ENCODE measurements at regions not wholly inside any gene's neighbourhood (a gene's known extent, or its start where the extent isn't known, plus 50 kb on each side); places are given as distances from the start of the nearest gene placed in this dataset.

- no peaks in the 10 kb centered on the region for H3K27me3 ChIP-seq
- no peak for DNase-seq
- no peaks in the 10 kb centered on the region; the same call in none of the 2 replicates for H3K4me1 ChIP-seq
- H3K4me3 ChIP-seq (ENCODE audit: low read depth, low read length), result no peak overlapping the region
- no peak for TF ChIP-seq CTCF (IDR thresholded peaks at IDR 0.05; ENCODE audit: low read depth, low read length)
- H3K36me3 ChIP-seq, result no peaks in the 10 kb centered on the region
- no peaks in the 10 kb centered on the region for H3K9me3 ChIP-seq
Observed at GRCh38 chr15:91478717-91479191, 374.8 kb upstream of the SLCO3A1 start.

- no peaks in the 10 kb centered on the region; the same call in none of the 2 replicates for H3K4me1 ChIP-seq
- H3K36me3 ChIP-seq, result no peaks in the 10 kb centered on the region
- no peak for TF ChIP-seq CTCF (IDR thresholded peaks at IDR 0.05; ENCODE audit: low read depth, low read length)
- H3K9me3 ChIP-seq, result no peaks in the 10 kb centered on the region
- H3K4me3 ChIP-seq (ENCODE audit: low read depth, low read length), result no peak overlapping the region
- DNase-seq, result no peak
- H3K27me3 ChIP-seq, result no peaks in the 10 kb centered on the region
Observed at GRCh38 chr15:91480426-91480825, 373.1 kb upstream of the SLCO3A1 start.

DNA sequence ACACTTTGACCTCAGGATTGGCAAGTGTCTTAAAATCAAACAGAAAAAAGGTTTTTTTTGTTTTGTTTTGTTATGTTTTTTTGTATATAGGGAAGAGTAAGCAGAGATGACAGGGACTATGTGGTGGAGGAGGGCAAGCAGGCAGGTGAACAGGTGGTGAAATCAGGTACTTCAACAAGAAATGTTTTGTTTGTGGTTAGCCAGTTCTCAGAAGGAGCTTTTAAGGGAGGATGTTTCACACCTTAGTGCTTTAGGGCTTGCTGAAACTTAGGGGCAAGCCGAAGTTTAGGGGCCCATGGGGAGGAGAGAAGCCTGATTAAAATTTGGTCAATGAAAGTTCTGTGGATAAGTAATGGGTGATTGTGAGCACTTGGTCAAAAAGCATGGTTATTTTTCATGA is 370.7 kb upstream of the SLCO3A1 start:
- DNase-seq, result no peak
- Histone ChIP-seq H3K4me3 (ENCODE audit: low read depth, low read length) (no peak overlapping the region), H3K9me3 (no peaks in the 10 kb centered on the region), H3K27me3 (no peaks in the 10 kb centered on the region), H3K36me3 (no peaks in the 10 kb centered on the region), H3K4me1 (no peaks in the 10 kb centered on the region; the same call in none of the 2 replicates)
- no peak for TF ChIP-seq CTCF (IDR thresholded peaks at IDR 0.05; ENCODE audit: low read depth, low read length)

DNA sequence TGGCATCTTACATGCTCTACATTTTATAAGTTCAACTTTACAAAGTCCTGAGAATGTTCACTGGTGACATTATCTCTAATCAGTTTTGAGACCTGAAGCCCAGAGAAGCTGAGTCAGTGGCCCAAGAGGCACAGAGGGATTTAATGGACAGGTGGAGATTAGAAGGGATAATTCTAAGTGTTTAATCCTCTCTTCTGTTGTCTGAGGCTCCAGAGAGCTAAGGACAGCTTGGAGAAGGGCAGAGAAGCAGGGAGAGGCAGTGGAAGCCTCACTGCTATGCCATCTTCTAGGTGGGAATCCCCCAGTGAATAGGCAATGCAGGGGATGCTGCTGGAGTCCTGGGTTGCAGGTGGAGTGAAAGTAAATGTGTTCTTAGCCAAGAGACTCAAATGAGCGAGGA is 369.4 kb upstream of the SLCO3A1 start:
- no peak overlapping the region for H3K4me3 ChIP-seq (ENCODE audit: low read depth, low read length)
- H3K36me3 ChIP-seq, result no peaks in the 10 kb centered on the region
- H3K27me3 ChIP-seq, result no peaks in the 10 kb centered on the region
- DNase-seq, result no peak
- no peaks in the 10 kb centered on the region for H3K9me3 ChIP-seq
- TF ChIP-seq CTCF (IDR thresholded peaks at IDR 0.05; ENCODE audit: low read depth, low read length), result no peak
- no peaks in the 10 kb centered on the region; the same call in none of the 2 replicates for H3K4me1 ChIP-seq

- Histone ChIP-seq H3K36me3 (no peaks in the 10 kb centered on the region), H3K27me3 (no peaks in the 10 kb centered on the region), H3K4me1 (peaks cover 12% of the 10 kb centered on the region), H3K4me3 (ENCODE audit: low read depth, low read length) (no peak overlapping the region), H3K9me3 (no peaks in the 10 kb centered on the region)
- no peak for TF ChIP-seq CTCF (IDR thresholded peaks at IDR 0.05; ENCODE audit: low read depth, low read length)
- DNase-seq, result no peak
Observed at GRCh38 chr15:91488452-91488851, 365.1 kb upstream of the SLCO3A1 start.

- H3K9me3 ChIP-seq, result no peaks in the 10 kb centered on the region
- no peaks in the 10 kb centered on the region for H3K36me3 ChIP-seq
- H3K4me3 ChIP-seq (ENCODE audit: low read depth, low read length), result no peak overlapping the region
- no peaks in the 10 kb centered on the region for H3K27me3 ChIP-seq
- no peak for TF ChIP-seq CTCF (IDR thresholded peaks at IDR 0.05; ENCODE audit: low read depth, low read length)
- no peak for DNase-seq
- H3K4me1 ChIP-seq, result peaks cover 12% of the 10 kb centered on the region
Observed at GRCh38 chr15:91490211-91490610, 363.3 kb upstream of the SLCO3A1 start.
